T-helper 17 cell (primary cell): ENCODE measurements at regions not wholly inside any gene's neighbourhood (a gene's known extent, or its start where the extent isn't known, plus 50 kb on each side); places are given as distances from the start of the nearest gene placed in this dataset.

Experiments
- ATAC-seq: fragments of 150-1000 bp; cut with Tn5 transposase; 2 replicates; pipeline ENCODE4 v1.10.0; 2021; ENCODE audit warnings: mild to moderate bottlenecking, moderate library complexity
- DNase-seq, 3 donors: peaks; one replicate each; pipeline versions ENCODE4 v3.0.0 to v3.0.0-alpha.2; 2020 to 2021
- H3K9me3 ChIP-seq: one replicate; pipeline ENCODE4 v1.7.0; 2013; ENCODE audit warnings: low read length, mild to moderate bottlenecking; ENCODE audit not compliant: control insufficient read depth, poor library complexity, severe bottlenecking
- H3K27ac Mint-ChIP-seq: one replicate; pipeline ENCODE4 v1.8.0; 2022; ENCODE audit warnings: mild to moderate bottlenecking, moderate library complexity, mixed read lengths
- H3K27me3 Mint-ChIP-seq: one replicate; pipeline ENCODE4 v1.8.0; 2022; ENCODE audit warnings: mixed read lengths
- H3K36me3 Mint-ChIP-seq: one replicate; pipeline ENCODE4 v1.8.0; 2022; ENCODE audit warnings: low read depth, mixed read lengths
- H3K4me1 Mint-ChIP-seq: one replicate; pipeline ENCODE4 v1.8.0; 2022; ENCODE audit warnings: mild to moderate bottlenecking, mixed read lengths
- H3K4me3 Mint-ChIP-seq: one replicate; pipeline ENCODE4 v1.8.0; 2022; ENCODE audit warnings: mild to moderate bottlenecking, moderate library complexity, mixed read lengths

DNA sequence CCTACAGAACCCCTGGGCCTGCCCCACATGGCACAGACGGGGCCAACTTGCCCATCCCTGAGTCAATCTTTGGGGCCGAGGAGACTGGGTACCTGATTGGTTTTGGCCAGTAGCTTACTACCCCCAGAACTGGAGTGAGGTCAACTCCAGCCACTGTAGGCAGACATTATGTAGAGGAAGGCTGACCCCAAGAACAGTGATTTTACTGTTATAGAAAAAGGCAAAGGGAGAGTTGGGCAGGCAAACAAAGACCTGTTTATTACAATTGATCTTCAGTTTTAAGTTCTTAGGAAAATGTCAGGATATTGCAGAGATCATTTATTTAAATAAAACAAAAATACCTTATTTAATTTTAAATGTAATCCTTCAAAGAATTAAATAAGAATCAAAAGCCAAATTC, 653.8 kb downstream of the NPHP4 start:
- Mint-ChIP-seq H3K4me1 (peaks cover 6% of the 10 kb centered on the region), H3K27ac (peak overlapping the region; percentile 35), H3K4me3 (no peak overlapping the region), H3K27me3 (peaks cover 4% of the 10 kb centered on the region), H3K36me3 (peaks cover 2% of the 10 kb centered on the region)
- no peak for DNase-seq
- no peak for ATAC-seq
- H3K9me3 ChIP-seq, result no peaks in the 10 kb centered on the region

DNA sequence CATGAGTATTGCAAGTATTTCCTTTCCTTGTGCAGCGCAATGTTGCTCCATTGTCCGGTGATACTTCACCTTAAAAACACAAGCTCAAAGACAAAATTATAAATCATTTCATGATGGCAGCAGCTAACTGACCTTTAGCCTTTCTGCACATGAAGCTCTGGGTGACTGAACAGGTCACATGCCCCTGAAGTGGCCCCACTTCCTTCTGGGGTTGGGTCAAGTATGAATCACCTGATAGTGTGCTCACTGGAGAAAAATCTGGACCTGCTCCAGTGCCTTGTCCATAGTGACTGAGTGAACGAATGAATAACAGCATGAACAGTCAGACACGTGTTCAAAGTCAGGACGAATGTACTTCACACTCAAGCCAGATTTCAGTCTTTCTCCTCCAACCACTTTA, 658.9 kb downstream of the NPHP4 start:
- no peak for ATAC-seq

DNA sequence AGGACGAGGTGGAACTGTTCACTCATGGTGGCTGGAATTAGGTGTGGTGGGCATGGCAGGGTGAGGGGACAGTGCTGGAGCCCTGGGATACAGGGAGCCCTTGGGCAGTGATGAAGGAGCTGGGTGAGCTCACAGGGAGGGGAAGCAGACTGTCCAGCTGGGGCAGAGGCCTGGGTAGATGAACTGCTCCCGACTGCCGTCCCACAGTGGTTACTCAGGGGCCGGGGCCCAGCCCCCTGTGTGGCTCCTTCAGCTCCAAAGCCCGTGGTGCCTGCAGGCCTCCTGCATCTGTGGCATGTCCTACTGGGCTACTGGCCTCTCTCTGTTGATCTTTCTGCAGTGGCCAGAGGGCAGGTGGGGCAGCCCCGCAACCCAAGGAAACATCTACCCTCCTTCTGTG, 661.1 kb downstream of the NPHP4 start:
- H3K36me3 Mint-ChIP-seq, result no peaks in the 10 kb centered on the region
- peaks cover 11% of the 10 kb centered on the region for H3K4me1 Mint-ChIP-seq
- no peak overlapping the region for H3K27ac Mint-ChIP-seq
- H3K27me3 Mint-ChIP-seq, result no peaks in the 10 kb centered on the region
- no peak for DNase-seq
- no peak overlapping the region for H3K4me3 Mint-ChIP-seq
- peaks cover 13% of the 10 kb centered on the region for H3K9me3 ChIP-seq
- ATAC-seq, result no peak

More for the DNA sequence above, 658.9 kb downstream of the NPHP4 start:
- Mint-ChIP-seq H3K27me3 (no peaks in the 10 kb centered on the region), H3K4me1 (peaks cover 17% of the 10 kb centered on the region), H3K36me3 (peaks cover 2% of the 10 kb centered on the region), H3K27ac (no peak overlapping the region), H3K4me3 (no peak overlapping the region)
- peaks cover 2% of the 10 kb centered on the region for H3K9me3 ChIP-seq
- no peak for DNase-seq

DNA sequence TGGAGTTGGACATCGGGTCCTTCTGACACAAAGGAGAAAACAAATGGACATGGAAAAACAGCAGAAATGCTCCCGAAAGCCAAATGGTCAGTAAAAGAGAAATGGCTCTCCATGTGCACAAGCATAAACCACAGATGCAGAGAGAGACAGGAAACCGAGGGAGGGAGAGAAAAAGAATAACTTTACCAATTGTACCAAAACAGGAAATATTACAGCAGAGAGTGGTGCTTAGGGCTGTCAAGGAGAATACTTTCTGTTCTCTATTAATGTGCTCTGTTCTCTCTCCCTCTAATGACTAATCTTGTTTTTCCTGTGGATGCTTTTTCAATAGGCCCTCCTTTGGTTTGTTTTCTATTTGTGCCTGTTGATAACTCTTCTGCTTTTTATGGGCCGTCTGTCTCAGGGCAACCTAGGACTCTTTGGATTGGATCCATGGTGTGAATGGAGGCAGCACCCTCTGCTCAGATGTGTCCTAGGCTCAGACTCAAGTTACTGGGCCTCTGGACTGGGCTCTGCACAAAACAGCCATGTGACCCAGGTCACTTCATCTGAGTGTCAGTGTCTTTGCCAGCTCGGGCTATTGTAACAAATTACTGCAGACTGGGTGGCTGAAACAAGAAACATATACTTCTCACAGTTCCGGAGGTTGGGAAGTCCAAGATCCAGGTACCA, 663.0 kb downstream of the NPHP4 start:
- H3K36me3 Mint-ChIP-seq, result no peaks in the 10 kb centered on the region
- H3K4me1 Mint-ChIP-seq, result peaks cover 11% of the 10 kb centered on the region
- DNase-seq (no peak), ATAC-seq (peak; percentile 44)
- H3K4me3 Mint-ChIP-seq, result peak overlapping the region; percentile 19
- no peaks in the 10 kb centered on the region for H3K27me3 Mint-ChIP-seq
- H3K9me3 ChIP-seq, result peaks cover 13% of the 10 kb centered on the region
- peak overlapping the region; percentile 85 for H3K27ac Mint-ChIP-seq

DNA sequence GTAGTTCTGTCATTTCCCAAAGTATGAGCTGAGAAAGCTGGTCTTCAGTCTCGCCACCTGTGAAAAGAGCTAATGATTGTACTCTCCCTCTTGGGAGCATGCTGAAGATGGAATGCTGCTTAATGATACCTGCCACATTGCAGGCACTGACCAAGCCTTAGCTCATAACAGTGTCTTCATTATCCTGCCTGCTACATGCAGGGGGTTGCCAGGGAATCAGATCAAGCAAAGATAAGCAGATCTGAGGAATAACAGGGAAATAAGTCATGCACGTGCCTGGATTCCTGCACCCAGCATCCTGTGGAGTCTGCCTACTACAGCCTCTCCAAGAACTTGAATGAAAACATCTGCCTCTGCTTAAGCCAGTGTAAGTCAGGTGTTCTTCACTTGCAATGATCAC, 667.3 kb downstream of the NPHP4 start:
- Mint-ChIP-seq H3K36me3 (no peaks in the 10 kb centered on the region), H3K4me1 (peaks cover 11% of the 10 kb centered on the region), H3K27me3 (no peaks in the 10 kb centered on the region), H3K4me3 (no peak overlapping the region), H3K27ac (no peak overlapping the region)
- no peak for DNase-seq
- H3K9me3 ChIP-seq, result peaks cover 13% of the 10 kb centered on the region
- no peak for ATAC-seq

DNA sequence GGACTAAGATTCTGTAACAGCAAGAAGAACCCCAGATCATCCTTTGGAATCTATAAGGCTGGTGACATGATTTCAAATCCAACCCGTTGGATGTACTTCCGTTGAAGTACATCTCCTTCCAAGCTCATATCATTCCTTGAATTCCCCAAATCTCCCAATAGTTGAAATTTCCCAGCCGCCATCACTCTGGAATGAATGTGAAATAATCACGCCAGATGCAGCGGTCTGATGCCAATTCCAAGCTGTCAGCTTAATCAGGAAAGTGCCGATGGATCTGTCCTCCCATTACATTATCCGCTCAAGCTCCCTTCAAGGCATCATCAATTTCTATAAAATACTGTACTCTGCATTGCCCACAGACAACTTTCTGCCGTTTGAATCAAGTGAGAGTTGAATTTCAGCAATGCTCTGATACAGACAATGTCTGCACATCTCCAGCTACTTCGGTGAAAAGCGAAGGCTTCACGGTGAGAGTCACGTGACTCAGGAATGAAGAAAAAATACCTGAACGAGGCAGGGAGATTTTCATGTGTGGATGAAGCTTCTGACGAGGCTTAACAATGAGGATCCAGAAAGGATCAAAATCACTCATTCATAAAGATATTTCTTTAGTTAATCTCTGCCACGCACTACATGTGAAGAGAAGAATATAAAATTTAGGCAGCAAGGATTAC, 663.9 kb downstream of the AJAP1 start:
- Mint-ChIP-seq H3K27me3 (no peaks in the 10 kb centered on the region), H3K4me1 (peaks cover 2% of the 10 kb centered on the region), H3K27ac (no peak overlapping the region), H3K4me3 (no peak overlapping the region), H3K36me3 (no peaks in the 10 kb centered on the region)
- DNase-seq, result no peak
- ATAC-seq, result no peak
- H3K9me3 ChIP-seq, result no peaks in the 10 kb centered on the region

DNA sequence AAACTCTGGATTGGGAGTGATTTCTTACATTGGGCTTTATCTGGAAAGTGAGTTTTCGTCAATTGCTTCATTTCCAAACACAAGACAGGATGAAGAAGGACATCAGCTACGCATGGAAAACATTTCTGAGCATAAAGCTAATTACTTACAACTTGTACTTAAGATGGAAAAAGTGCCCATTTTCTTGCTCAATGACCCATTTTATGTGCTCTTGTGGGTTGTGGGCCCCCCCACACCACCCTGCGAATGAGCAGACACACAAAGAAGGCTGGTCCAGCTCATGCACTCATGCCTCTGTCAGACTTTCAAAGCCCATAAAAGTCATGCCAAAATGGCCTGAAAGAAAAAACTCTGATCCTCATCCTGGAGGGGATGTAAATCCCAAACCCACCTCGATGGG, 663.0 kb downstream of the AJAP1 start:
- H3K4me1 Mint-ChIP-seq, result peaks cover 2% of the 10 kb centered on the region
- H3K4me3 Mint-ChIP-seq, result no peak overlapping the region
- H3K36me3 Mint-ChIP-seq, result no peaks in the 10 kb centered on the region
- no peak for ATAC-seq
- DNase-seq, result no peak
- no peak overlapping the region for H3K27ac Mint-ChIP-seq
- H3K27me3 Mint-ChIP-seq, result peaks cover 4% of the 10 kb centered on the region
- H3K9me3 ChIP-seq, result no peaks in the 10 kb centered on the region

DNA sequence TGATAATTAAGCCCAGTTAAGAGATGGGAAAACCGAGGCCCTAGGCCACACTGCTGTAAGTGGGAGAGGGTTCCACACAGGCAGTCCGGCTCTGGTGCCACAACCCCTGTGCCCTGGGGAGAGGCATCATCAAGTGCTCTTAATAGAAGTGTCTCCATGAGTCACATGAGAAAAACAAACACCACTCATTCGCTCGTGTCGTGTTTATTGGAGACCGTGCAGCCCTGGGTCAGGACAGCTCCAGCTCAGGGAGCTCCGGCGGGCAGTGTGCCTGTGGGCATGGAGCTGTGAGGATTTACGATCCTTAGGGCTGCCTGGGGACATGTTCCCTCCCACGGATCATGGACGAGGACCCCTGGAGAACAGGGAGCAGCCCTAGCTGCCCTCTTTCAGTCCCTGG, 658.5 kb downstream of the AJAP1 start:
- Mint-ChIP-seq H3K27ac (no peak overlapping the region), H3K27me3 (peaks cover 17% of the 10 kb centered on the region), H3K4me3 (no peak overlapping the region), H3K36me3 (no peaks in the 10 kb centered on the region), H3K4me1 (peaks cover 2% of the 10 kb centered on the region)
- no peaks in the 10 kb centered on the region for H3K9me3 ChIP-seq
- DNase-seq (no peak), ATAC-seq (no peak)

DNA sequence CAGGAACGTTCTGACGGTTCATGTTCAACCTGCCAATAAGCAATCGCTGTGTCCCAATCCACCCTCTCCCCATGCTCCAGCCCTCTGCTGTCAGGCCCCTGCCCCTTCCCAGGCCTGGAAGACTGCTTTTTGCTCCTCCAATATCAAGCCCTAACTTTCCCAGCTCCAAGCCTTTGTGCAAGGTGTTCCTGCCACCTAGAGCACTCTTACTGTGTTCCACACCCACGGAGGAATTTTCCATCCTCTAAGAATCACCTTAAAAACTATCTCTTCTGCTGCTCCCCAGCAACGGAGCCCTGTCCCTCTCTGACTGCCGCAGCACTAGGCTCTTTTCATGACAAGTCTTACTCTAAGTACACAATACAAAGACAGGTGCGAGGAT, 657.9 kb downstream of the AJAP1 start:
- no peaks in the 10 kb centered on the region for H3K9me3 ChIP-seq
- ATAC-seq, result no peak
- Mint-ChIP-seq H3K4me3 (no peak overlapping the region), H3K4me1 (peaks cover 2% of the 10 kb centered on the region), H3K27ac (no peak overlapping the region), H3K36me3 (no peaks in the 10 kb centered on the region), H3K27me3 (peaks cover 17% of the 10 kb centered on the region)
- DNase-seq, result no peak

DNA sequence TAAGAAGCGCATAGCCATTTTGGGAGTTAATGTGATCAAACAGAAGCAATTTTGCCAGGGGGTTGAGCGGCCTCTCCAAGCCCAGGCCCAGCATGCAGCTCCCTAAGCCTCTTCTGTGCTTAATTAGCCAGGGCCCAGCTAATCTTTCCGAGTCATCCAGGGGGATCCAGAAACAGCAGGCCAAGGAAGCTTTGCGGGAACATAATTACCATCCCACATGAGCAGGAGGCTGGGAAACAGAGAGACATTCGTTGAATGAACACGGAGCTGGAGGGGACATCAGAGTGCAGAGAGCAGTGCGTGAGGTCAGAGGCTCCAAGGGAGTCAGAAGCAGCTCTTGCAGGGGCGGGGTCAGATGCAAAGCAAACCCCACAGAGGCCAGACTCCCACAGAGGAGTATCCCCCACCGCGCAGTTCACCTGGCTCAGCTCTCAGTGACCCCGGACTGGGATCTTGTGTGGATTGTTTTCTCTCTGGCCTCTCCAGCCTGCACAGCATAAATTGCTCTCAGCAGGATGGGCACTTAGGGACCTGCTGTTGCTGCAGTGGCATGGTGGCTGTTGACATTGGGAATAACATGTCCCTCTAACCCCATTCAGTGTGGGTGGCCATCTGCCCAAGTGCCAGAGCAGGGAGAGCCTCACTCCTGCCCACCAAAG, 657.4 kb downstream of the AJAP1 start:
- Mint-ChIP-seq H3K27me3 (peaks cover 21% of the 10 kb centered on the region), H3K4me1 (peaks cover 2% of the 10 kb centered on the region), H3K36me3 (no peaks in the 10 kb centered on the region), H3K27ac (no peak overlapping the region), H3K4me3 (no peak overlapping the region)
- H3K9me3 ChIP-seq, result no peaks in the 10 kb centered on the region
- DNase-seq, result no peak
- no peak for ATAC-seq

DNA sequence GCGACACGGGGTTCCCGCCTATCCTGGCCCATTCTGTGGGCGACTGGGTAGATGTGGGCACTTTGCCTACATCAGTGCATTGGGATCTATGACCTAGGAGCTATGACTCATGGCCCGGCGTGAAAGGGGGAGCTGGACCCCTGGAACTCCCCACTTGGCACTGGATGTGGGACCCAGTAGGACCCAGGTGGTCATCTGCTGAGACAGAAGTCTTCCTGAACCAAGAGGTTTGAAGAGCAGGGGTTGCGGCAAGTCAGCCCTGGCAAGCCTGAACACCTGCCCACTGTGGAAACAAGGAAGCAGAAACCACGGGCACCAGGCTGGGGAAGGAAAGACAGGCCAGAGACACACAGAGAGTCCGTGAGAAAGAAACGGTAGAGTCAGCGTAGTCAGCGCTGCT, 656.7 kb downstream of the AJAP1 start:
- no peak overlapping the region for H3K27ac Mint-ChIP-seq
- H3K27me3 Mint-ChIP-seq, result peaks cover 22% of the 10 kb centered on the region
- DNase-seq, result no peak
- H3K4me3 Mint-ChIP-seq, result no peak overlapping the region
- H3K4me1 Mint-ChIP-seq, result peaks cover 2% of the 10 kb centered on the region
- no peaks in the 10 kb centered on the region for H3K9me3 ChIP-seq
- ATAC-seq, result no peak
- H3K36me3 Mint-ChIP-seq, result no peaks in the 10 kb centered on the region

DNA sequence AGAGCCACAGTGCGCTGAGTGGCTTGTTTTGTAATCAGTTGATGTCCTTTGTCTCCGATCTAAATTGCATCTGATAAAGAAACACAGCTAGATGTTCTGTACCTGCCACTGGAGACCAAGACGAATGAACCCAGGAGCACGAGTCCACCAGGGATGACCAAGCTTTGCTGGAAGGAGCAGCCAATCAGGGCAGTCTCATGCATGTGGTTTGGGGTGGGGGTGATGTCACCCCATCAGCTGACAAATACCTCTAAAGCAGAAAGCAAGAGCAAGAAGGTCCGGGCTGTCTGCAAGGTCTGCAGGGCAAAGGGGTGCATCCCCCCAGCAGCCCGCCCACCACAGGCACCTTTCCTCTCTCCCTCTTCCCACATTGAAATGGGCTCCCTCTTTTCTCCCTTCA, 653.8 kb downstream of the AJAP1 start:
- ATAC-seq, result no peak
- no peak overlapping the region for H3K27ac Mint-ChIP-seq
- H3K4me3 Mint-ChIP-seq, result no peak overlapping the region
- peaks cover 22% of the 10 kb centered on the region for H3K27me3 Mint-ChIP-seq
- H3K4me1 Mint-ChIP-seq, result no peaks in the 10 kb centered on the region
- H3K36me3 Mint-ChIP-seq, result no peaks in the 10 kb centered on the region
- no peak for DNase-seq
- no peaks in the 10 kb centered on the region for H3K9me3 ChIP-seq

DNA sequence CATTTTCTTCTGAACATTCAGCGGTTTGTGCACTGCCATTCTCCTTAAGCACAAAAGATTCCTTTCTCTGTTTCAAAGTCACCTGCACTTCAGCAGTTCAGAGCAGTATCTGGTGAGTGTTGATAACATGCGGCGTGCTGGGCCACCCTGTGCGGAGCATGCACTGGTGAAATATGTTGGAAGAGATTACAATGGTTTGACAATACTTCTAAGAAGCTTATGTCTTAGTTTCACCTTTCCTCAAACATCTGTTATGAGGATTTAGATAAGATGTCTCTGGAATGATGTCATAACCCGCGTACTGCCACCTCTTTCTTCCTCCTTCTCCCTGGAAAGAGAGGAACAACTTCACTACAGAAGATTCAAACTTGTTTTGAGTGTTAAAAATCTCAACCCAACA, 650.3 kb downstream of the AJAP1 start:
- ATAC-seq (no peak), DNase-seq (no peak)
- H3K36me3 Mint-ChIP-seq, result no peaks in the 10 kb centered on the region
- no peaks in the 10 kb centered on the region for H3K4me1 Mint-ChIP-seq
- no peaks in the 10 kb centered on the region for H3K9me3 ChIP-seq
- H3K27me3 Mint-ChIP-seq, result peaks cover 14% of the 10 kb centered on the region
- no peak overlapping the region for H3K27ac Mint-ChIP-seq
- no peak overlapping the region for H3K4me3 Mint-ChIP-seq

DNA sequence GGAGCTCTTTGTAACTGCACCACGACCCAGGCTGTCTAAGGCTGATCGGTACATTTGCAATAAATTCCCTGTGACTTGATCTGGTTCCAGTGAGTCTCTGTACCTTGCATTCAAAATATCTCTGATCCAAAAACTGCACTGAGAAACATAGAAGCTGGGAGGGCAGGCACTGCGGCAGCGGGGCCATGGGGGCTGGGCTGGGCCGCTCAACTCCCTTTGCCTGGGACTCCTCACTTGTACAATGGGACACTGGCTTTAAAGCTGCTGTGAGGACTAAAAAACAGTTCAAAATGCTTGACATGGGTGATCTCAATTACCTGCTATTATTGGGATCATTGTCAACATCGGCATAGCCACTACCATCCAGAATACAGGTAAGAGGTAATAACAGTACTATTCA, 644.0 kb downstream of the AJAP1 start:
- ATAC-seq (no peak), DNase-seq (no peak)
- H3K9me3 ChIP-seq, result no peaks in the 10 kb centered on the region
- H3K36me3 Mint-ChIP-seq, result peaks cover 2% of the 10 kb centered on the region
- peaks cover 22% of the 10 kb centered on the region for H3K27me3 Mint-ChIP-seq
- no peaks in the 10 kb centered on the region for H3K4me1 Mint-ChIP-seq
- H3K4me3 Mint-ChIP-seq, result no peak overlapping the region
- no peak overlapping the region for H3K27ac Mint-ChIP-seq
